ENCODE measurements at regions not wholly inside any gene's neighbourhood (a gene's known extent, or its start where the extent isn't known, plus 50 kb on each side); places are given as distances from the start of the nearest gene placed in this dataset.

GRCh38 chr13:53694814-53695532 is 666.4 kb downstream of the OLFM4 start:
- no peak overlapping the region for H3K27ac ChIP-seq (ENCODE audit: low read depth in 1 of 2, low read length in 1 of 2)
- H3K27me3 ChIP-seq (ENCODE audit: control insufficient read depth in 3 of 3, insufficient read depth in 3 of 3, low read length in 2 of 3): no peaks in the 10 kb centered on the region
- H3K4me3 ChIP-seq: no peak overlapping the region
- peaks cover 0 to 4% (median 0%) of the 10 kb centered on the region in 5 donors for H3K4me1 ChIP-seq (ENCODE audit: control insufficient read depth in 5 of 5, insufficient read depth in 5 of 5, low read length in 5 of 5)
- TF ChIP-seq, protein P1, sequence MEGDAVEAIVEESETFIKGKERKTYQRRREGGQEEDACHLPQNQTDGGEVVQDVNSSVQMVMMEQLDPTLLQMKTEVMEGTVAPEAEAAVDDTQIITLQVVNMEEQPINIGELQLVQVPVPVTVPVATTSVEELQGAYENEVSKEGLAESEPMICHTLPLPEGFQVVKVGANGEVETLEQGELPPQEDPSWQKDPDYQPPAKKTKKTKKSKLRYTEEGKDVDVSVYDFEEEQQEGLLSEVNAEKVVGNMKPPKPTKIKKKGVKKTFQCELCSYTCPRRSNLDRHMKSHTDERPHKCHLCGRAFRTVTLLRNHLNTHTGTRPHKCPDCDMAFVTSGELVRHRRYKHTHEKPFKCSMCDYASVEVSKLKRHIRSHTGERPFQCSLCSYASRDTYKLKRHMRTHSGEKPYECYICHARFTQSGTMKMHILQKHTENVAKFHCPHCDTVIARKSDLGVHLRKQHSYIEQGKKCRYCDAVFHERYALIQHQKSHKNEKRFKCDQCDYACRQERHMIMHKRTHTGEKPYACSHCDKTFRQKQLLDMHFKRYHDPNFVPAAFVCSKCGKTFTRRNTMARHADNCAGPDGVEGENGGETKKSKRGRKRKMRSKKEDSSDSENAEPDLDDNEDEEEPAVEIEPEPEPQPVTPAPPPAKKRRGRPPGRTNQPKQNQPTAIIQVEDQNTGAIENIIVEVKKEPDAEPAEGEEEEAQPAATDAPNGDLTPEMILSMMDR (IDR thresholded peaks at IDR 0.05; ENCODE audit: control extremely low read depth, extremely low read depth): no peak
- H3K9me3 ChIP-seq (ENCODE audit: control insufficient read depth in 4 of 4, insufficient read depth in 3 of 4, low read length in 3 of 4): peaks cover 2 to 15% (median 3%) of the 10 kb centered on the region in 4 donors
- ATAC-seq (ENCODE audit: insufficient read depth, low FRiP score) (no peak), DNase-seq (no peak)
- H3K9ac ChIP-seq (ENCODE audit: insufficient read depth in 1 of 2, low read length in 2 of 2): no peak overlapping the region
- no peaks in the 10 kb centered on the region for H3K36me3 ChIP-seq (ENCODE audit: control insufficient read depth in 4 of 4, insufficient read depth in 4 of 4, low read length in 4 of 4)
- WGBS, 2 donors: 62 to 75% methylated on average over 2 of the region's 2 CpGs

- TF ChIP-seq, protein P1 (IDR thresholded peaks at IDR 0.05; ENCODE audit: control extremely low read depth, extremely low read depth): no peak
- Histone ChIP-seq H3K36me3 (ENCODE audit: control insufficient read depth in 4 of 4, insufficient read depth in 4 of 4, low read length in 4 of 4) (no peaks in the 10 kb centered on the region), H3K4me3 (no peak overlapping the region), H3K27ac (ENCODE audit: low read depth in 1 of 2, low read length in 1 of 2) (no peak overlapping the region), H3K9me3 (ENCODE audit: control insufficient read depth in 4 of 4, insufficient read depth in 3 of 4, low read length in 3 of 4) (peaks cover 0 to 5% (median 3%) of the 10 kb centered on the region in 4 donors), H3K4me1 (ENCODE audit: control insufficient read depth in 5 of 5, insufficient read depth in 5 of 5, low read length in 5 of 5) (no peaks in the 10 kb centered on the region), H3K9ac (ENCODE audit: insufficient read depth in 1 of 2, low read length in 2 of 2) (no peak overlapping the region), H3K27me3 (ENCODE audit: control insufficient read depth in 3 of 3, insufficient read depth in 3 of 3, low read length in 2 of 3) (no peaks in the 10 kb centered on the region)
- ATAC-seq (ENCODE audit: insufficient read depth, low FRiP score) (no peak), DNase-seq (no peak)
- 95 to 97% methylated on average over 2 of the region's 2 CpGs for whole genome bisulfite sequencing, 2 donors
These were observed 674.9 kb downstream of the OLFM4 start for GRCh38 chr13:53703371-53704080.

- no peak for DNase-seq
- Histone ChIP-seq H3K27me3 (ENCODE audit: control insufficient read depth in 3 of 3, insufficient read depth in 3 of 3, low read length in 2 of 3) (no peaks in the 10 kb centered on the region), H3K36me3 (ENCODE audit: control insufficient read depth in 4 of 4, insufficient read depth in 4 of 4, low read length in 4 of 4) (no peaks in the 10 kb centered on the region), H3K9me3 (ENCODE audit: control insufficient read depth in 4 of 4, insufficient read depth in 3 of 4, low read length in 3 of 4) (no peaks in the 10 kb centered on the region), H3K27ac (ENCODE audit: low read depth in 1 of 2, low read length in 1 of 2) (no peak overlapping the region), H3K4me1 (ENCODE audit: control insufficient read depth in 5 of 5, insufficient read depth in 5 of 5, low read length in 5 of 5) (no peaks in the 10 kb centered on the region), H3K9ac (ENCODE audit: insufficient read depth in 1 of 2, low read length in 2 of 2) (no peak overlapping the region), H3K4me3 (no peak overlapping the region)
- no peak for ATAC-seq (ENCODE audit: insufficient read depth, low FRiP score)
- TF ChIP-seq, protein P1 (IDR thresholded peaks at IDR 0.05; ENCODE audit: control extremely low read depth, extremely low read depth): no peak
These were observed 690.7 kb downstream of the OLFM4 start for GRCh38 chr13:53719281-53719680.
